Rectal smooth muscle tissue (tissue), 1 donor: ENCODE measurements at regions not wholly inside any gene's neighbourhood (a gene's known extent, or its start where the extent isn't known, plus 50 kb on each side); places are given as distances from the start of the nearest gene placed in this dataset.

Source experiments
- H3K27ac ChIP-seq: one replicate; pipeline ENCODE4 v1.7.0; 2013; ENCODE audit warnings: low read depth, low read length, inconsistent platforms
- H3K27me3 ChIP-seq: one replicate; pipeline ENCODE4 v1.7.0; 2013; ENCODE audit warnings: low read length; ENCODE audit not compliant: control insufficient read depth, insufficient read depth
- H3K36me3 ChIP-seq: one replicate; pipeline ENCODE4 v1.7.0; 2013; ENCODE audit warnings: low read length; ENCODE audit not compliant: control insufficient read depth, insufficient read depth
- H3K4me1 ChIP-seq: one replicate; pipeline ENCODE4 v1.7.0; 2013; ENCODE audit warnings: low read length; ENCODE audit not compliant: control insufficient read depth, insufficient read depth
- H3K4me3 ChIP-seq: one replicate; pipeline ENCODE4 v1.7.0; 2013; ENCODE audit warnings: low read length
- H3K9ac ChIP-seq: one replicate; pipeline ENCODE4 v1.7.0; 2013; ENCODE audit warnings: low read length

DNA sequence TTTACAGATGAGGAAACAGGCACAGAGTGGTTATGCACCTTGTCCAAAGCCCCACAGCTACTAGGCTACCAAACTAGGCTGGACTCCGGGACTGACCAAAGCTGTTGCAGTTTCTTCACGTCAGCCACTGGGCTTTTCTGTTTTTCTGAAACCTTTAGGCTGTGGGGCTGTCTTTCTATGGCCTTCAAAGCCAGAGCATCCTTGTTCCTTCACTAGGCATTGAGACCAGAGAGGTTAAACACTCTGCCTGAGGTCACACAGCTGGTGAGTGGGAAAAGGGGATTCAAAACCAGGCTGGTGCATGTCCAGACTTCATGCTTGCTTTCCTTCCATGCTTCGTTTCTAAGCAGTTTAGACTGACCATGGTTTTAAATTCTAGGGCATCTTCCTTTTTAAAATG is 97.5 kb upstream of the KCNG1 start:
- Histone ChIP-seq H3K27ac (no peak overlapping the region), H3K4me1 (peaks cover 11% of the 10 kb centered on the region), H3K9ac (no peak overlapping the region), H3K36me3 (no peaks in the 10 kb centered on the region), H3K4me3 (no peak overlapping the region), H3K27me3 (peaks cover 2% of the 10 kb centered on the region)

DNA sequence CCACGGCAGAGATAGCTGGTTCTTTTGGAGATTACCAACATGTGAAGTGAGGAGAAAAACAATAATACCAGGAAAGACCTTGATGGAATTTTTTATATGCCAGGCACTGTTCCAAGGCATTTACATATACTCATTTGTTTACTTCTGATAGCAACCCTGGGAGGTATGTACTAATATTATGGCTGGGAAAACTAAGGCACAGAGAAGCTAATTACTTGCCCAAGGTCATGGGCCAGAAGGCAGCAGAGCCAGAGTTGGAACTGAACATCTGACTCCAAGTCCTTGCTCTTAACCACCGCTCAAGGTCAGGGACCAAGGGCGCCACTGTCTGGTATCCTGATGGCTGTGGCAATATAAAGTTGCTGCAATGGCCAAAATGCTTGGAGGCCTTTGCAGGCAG is 97.0 kb upstream of the KCNG1 start:
- Histone ChIP-seq H3K36me3 (no peaks in the 10 kb centered on the region), H3K27me3 (peaks cover 2% of the 10 kb centered on the region), H3K4me3 (no peak overlapping the region), H3K9ac (no peak overlapping the region), H3K27ac (no peak overlapping the region), H3K4me1 (peaks cover 11% of the 10 kb centered on the region)

DNA sequence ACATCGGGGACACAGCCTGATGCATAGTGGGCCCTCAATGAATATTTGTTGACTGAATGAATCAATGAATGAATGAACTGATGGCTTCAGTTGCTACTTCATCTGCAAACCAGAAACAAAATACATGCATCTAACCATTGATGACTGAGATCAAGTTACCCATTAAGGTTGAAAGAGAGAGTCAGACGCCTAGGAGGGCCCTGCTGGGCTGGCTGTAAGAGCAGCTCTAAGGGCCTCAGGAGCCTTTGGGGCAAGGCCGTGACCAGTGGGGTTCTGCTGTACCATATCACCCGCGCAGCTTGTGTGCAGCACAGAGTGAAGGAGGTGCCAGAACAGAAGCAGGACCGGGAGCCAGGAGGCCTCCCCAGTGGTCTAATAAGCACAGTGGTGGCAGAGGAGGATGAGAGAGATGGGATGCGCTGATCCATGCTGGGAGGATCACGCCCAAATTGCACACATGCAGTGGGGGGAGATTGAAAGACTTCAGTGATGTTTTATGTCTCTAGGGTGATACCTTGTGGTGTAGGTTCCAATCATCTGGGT is 96.1 kb upstream of the KCNG1 start:
- H3K4me1 ChIP-seq = peaks cover 11% of the 10 kb centered on the region
- H3K27me3 ChIP-seq = peaks cover 2% of the 10 kb centered on the region
- no peak overlapping the region for H3K27ac ChIP-seq
- no peak overlapping the region for H3K9ac ChIP-seq
- H3K36me3 ChIP-seq = no peaks in the 10 kb centered on the region
- H3K4me3 ChIP-seq = no peak overlapping the region

DNA sequence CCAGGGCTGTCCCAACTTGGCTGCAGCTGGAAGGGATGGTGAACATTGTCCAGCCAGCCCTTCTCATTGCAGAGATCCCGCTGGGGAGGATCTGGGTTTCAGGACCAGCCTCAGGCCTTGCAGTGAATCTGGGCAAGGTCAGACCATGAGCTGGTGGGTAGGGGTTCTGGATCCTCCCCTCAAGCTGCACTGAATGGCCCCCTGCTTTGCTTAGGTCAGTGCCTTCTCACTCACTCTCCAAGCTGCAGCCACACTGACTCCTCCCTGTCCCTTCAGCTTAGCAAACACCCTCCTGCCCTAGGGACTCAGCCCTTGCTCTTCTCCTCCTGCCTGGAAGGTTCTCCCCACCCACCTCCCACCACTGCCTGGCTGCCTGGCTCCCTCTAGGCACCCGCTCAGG is 95.3 kb upstream of the KCNG1 start:
- Histone ChIP-seq H3K9ac (no peak overlapping the region), H3K4me1 (peaks cover 11% of the 10 kb centered on the region), H3K36me3 (no peaks in the 10 kb centered on the region), H3K27me3 (peaks cover 2% of the 10 kb centered on the region), H3K27ac (no peak overlapping the region), H3K4me3 (no peak overlapping the region)

DNA sequence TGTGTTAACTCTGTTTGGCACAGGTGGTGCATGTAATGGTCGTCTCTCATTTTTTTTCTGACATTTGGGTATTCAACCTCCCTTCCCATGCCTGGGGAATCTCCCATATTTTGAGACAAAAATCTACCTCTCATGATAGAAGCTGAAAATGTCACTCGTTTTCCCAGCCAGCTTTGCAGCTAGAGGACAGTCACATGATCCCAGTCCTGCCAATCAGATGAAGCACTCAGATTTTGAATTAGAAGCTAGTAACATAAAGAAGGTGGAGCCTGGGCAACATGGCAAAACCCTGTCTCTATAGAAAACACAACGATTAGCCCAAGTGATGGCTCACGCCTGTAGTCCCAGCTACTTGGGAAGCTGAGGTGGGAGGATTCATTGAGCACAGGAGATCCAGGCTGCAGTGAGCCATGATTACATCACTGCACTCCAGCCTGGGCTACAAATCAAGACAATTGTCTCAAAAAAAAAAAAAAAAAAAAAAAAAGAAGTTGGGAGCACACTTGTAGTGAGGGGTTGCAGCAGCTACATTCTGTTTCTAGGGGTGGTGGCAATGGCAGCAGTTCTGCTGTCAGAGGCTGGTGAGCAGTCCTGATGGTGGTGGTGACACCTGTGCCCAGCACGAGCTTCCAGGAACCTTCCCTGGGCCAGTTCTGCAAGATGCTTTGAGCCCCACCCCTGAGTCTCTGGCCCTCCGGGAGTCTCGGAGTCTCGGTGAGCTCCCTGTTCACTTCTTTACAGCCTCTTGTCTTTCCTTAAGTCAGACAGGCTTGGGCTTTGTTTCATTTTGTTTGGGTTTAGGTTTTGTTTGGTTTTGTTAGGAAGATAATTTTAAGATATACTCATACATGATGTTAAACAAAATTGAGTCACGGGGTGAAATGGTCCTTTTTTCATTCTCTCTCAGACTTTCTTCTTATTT is 94.1 kb upstream of the KCNG1 start:
- Histone ChIP-seq H3K4me3 (no peak overlapping the region), H3K36me3 (no peaks in the 10 kb centered on the region), H3K9ac (no peak overlapping the region), H3K27ac (no peak overlapping the region), H3K27me3 (peaks cover 2% of the 10 kb centered on the region), H3K4me1 (peaks cover 11% of the 10 kb centered on the region)

DNA sequence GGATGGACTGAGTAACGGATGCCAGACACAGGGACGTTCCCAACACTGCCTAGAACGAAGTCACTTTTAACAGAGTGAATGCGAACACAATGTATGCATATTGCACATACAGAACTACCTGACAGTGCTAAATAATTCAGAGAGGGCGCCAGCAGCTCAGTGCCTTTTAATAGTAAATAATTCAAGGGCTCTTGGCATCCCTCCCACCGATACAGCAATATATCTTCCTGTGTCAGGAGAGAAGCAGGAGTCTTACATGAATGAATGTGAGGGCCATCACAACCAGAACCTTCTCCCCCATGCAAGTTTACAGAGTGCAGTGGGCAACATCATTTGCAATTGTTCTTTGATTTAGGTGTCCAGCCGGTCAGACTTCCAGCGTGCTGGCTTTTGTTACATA is 88.4 kb upstream of the KCNG1 start:
- Histone ChIP-seq H3K36me3 (no peaks in the 10 kb centered on the region), H3K27me3 (no peaks in the 10 kb centered on the region), H3K4me1 (no peaks in the 10 kb centered on the region), H3K4me3 (no peak overlapping the region), H3K9ac (no peak overlapping the region), H3K27ac (no peak overlapping the region)

DNA sequence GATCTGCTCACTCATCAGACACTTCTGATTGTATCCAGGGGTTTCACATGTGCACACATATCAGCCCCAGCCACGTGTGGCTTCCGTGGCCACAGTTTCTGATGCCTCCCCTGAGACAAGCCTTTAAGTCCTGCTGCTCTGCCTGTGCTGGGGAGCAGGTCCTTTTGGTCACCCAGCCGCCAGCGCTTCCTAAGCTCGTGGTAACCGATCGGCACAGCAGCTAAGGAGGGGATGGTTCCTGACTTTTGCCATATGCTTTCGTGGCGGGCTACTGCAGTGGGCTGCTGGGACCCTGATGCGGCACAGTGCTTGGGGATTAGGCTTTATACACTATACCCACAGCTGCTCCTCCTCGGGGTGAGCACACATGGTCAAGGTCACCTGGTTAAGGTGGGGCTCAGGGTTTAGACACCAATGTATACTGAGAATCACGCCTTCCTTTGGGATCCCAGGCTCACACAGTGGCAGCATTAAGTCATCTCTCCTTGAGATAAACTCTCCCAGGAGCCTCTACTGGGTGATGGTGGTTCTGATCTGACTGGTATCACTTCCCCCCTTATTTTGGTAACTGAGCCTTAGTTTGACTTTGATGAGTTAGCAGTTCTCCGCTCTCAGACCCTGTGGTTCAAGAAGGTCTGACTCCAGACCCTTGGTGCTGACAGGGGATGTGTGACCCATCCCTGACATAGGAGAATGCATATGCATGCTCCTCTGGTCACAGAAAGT is 85.9 kb upstream of the KCNG1 start:
- H3K27ac ChIP-seq = no peak overlapping the region
- no peak overlapping the region for H3K4me3 ChIP-seq
- no peaks in the 10 kb centered on the region for H3K4me1 ChIP-seq
- no peaks in the 10 kb centered on the region for H3K36me3 ChIP-seq
- no peak overlapping the region for H3K9ac ChIP-seq
- no peaks in the 10 kb centered on the region for H3K27me3 ChIP-seq

DNA sequence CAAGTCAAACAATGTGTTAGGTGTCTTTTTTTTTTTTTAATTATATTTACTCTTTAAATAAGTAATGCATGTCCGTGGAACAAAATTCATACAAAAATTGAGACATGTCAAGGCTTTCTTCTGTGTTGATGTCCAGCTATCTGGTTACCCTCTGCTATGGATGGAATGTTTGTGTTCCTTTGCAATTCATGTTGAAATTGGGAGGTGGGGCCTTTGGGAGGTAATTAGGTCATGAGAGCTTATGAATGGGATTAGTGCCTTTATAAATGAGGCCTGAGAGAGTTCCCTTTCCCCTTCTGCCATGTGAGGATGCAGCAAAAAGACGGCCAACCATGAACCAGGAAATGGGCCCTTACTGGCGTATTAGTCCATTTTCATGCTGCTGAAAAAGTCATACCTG is 83.1 kb upstream of the KCNG1 start:
- no peaks in the 10 kb centered on the region for H3K36me3 ChIP-seq
- no peak overlapping the region for H3K27ac ChIP-seq
- H3K4me1 ChIP-seq = no peaks in the 10 kb centered on the region
- no peak overlapping the region for H3K4me3 ChIP-seq
- no peak overlapping the region for H3K9ac ChIP-seq
- no peaks in the 10 kb centered on the region for H3K27me3 ChIP-seq

DNA sequence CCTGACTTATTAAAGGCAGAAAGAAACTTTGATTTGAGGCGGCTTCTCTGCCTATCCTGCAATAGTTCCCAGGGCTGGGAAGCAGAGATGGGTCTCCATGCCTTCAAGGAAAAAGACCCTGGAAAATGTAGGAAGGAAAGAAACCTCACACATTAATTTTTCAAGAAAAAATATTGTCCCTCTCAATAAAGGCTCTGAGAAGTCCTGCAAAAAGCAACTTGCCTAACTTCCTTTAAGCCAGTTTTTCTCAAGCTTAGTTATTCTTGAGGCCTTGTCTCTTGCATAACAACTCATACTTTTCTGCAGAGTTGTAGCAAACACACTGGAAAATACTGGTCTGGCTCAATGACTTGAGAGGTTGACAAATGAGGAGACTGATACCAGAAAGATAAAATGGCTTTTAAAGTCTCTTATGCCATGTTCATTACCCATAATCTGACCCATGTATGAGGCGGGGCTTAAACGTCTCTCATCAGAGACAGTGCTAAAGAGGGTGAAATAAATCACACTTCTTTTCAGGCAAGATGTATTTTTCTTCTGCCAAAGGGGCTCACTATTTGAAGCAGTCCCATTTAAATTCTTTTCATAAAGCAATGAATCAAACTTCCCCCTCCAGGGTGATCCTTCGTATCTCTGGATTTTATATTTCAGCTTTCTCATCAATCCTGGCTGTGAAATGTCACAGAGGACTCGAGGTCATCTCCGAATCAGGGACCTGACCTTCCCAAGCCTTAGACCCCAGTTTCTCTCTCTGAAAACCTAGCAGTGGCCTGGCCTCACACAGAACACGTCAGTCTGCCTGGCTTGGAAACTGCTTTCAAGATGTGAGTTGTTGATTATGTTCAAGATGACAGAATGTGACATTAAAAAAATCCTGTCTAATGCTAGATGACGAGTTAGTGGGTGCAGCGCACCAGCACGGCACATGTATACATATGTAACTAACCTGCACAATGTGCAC is 82.3 kb upstream of the KCNG1 start:
- no peak overlapping the region for H3K27ac ChIP-seq
- H3K4me3 ChIP-seq = no peak overlapping the region
- H3K36me3 ChIP-seq = no peaks in the 10 kb centered on the region
- no peaks in the 10 kb centered on the region for H3K27me3 ChIP-seq
- no peak overlapping the region for H3K9ac ChIP-seq
- H3K4me1 ChIP-seq = no peaks in the 10 kb centered on the region

DNA sequence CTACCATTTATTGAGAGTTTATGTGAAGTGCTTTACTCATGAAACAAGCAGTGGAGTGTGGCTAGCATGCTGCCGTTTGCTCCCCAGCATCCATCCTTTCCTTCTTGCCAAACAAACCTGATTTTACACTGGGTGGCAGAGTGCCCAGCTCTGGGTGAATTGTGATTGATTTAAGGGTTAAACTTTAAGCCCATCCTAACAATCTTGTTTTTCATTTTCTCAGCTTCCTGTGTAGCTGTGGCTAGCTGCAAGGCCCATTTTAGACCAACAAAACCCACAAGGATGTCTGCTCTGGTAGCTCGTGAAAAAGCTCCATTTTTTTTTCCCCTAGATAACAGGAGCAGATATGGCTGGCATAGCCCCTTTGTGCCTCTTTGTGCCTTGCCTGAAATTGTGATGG is 77.7 kb upstream of the KCNG1 start:
- no peak overlapping the region for H3K4me3 ChIP-seq
- H3K4me1 ChIP-seq = no peaks in the 10 kb centered on the region
- H3K9ac ChIP-seq = no peak overlapping the region
- H3K36me3 ChIP-seq = no peaks in the 10 kb centered on the region
- H3K27me3 ChIP-seq = peaks cover 3% of the 10 kb centered on the region
- no peak overlapping the region for H3K27ac ChIP-seq

DNA sequence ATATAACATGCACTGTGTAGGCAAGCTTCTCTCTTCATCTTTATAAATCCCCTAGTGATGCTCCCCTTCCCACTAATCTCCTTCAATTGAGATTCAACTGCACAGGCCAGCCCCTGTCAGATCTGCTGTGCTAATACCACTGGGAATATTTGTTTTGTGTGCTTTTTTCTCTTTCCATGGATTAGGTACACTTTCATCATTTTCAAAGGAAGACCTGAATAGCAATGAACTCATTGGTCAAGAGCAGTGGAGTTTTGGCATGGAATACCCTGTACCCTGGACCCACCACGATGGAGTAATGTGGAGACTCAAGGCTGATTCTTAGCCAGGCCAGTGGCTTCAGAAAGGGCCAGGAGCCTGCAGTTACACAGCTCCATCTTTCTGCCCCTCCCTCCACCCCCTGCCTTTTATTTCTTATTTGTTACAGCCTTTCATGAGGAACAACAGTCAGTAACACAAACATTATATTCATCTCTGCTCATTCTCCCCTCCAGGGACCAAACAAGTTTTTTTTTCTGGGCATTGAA is 75.4 kb upstream of the KCNG1 start:
- Histone ChIP-seq H3K9ac (no peak overlapping the region), H3K27me3 (peaks cover 3% of the 10 kb centered on the region), H3K4me3 (no peak overlapping the region), H3K4me1 (no peaks in the 10 kb centered on the region), H3K36me3 (no peaks in the 10 kb centered on the region), H3K27ac (no peak overlapping the region)
